GM06990 (cell line): ENCODE measurements at regions not wholly inside any gene's neighbourhood (a gene's known extent, or its start where the extent isn't known, plus 50 kb on each side); places are given as distances from the start of the nearest gene placed in this dataset.

ENCODE experiments used
- DNase-seq: peaks from one replicate; pipeline ENCODE4 v3.0.0-alpha.2; 2011; ENCODE audit not compliant: insufficient read length; ENCODE audit errors: extremely low read depth
- H3K27me3 ChIP-seq: replicated peaks from 2 replicates; pipeline ENCODE4 v1.6.0; 2011; ENCODE audit warnings: low read length; ENCODE audit not compliant: control insufficient read depth, insufficient read depth
- H3K36me3 ChIP-seq: 2 replicates; pipeline ENCODE4 v1.5.1; 2011; ENCODE audit warnings: low read length; ENCODE audit not compliant: control insufficient read depth, insufficient read depth
- H3K4me3 ChIP-seq: replicated peaks from 2 replicates; pipeline ENCODE4 v1.5.1; 2011; ENCODE audit warnings: low read depth, mild to moderate bottlenecking, control low read depth, low read length
- TF ChIP-seq, protein P1 (sequence below): IDR thresholded peaks from 2 replicates; pipeline ENCODE4 v1.5.1; 2011; ENCODE audit warnings: low read length, control low read depth, mild to moderate bottlenecking, inconsistent platforms; ENCODE audit not compliant: insufficient read depth, poor library complexity, severe bottlenecking

DNA sequence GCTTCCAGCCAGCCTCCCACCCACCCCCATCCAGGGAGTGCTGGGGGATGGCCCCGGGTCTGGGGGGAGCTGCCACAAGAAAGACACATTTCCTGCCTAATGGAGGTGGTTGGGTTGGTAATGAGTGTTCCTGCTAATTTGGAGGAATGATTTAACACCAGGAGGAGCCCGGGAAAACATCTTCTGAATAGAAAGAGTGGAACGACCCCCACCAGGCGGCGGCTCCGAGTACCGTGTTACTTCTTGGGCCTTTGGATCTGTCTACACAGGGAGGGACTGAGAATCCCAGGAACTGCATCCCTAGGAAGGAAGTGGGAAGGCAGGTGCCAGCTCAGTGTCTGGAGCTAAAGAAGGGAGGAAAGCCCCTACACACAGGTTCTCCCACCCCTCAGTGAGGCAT lies 64.6 kb downstream of the TSPAN17 start:
- no peak for DNase-seq
- Histone ChIP-seq H3K36me3 (no peaks in the 10 kb centered on the region), H3K27me3 (no peaks in the 10 kb centered on the region; the same call in none of the 2 replicates), H3K4me3 (no peak overlapping the region)
- TF ChIP-seq, protein P1, sequence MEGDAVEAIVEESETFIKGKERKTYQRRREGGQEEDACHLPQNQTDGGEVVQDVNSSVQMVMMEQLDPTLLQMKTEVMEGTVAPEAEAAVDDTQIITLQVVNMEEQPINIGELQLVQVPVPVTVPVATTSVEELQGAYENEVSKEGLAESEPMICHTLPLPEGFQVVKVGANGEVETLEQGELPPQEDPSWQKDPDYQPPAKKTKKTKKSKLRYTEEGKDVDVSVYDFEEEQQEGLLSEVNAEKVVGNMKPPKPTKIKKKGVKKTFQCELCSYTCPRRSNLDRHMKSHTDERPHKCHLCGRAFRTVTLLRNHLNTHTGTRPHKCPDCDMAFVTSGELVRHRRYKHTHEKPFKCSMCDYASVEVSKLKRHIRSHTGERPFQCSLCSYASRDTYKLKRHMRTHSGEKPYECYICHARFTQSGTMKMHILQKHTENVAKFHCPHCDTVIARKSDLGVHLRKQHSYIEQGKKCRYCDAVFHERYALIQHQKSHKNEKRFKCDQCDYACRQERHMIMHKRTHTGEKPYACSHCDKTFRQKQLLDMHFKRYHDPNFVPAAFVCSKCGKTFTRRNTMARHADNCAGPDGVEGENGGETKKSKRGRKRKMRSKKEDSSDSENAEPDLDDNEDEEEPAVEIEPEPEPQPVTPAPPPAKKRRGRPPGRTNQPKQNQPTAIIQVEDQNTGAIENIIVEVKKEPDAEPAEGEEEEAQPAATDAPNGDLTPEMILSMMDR: no peak

DNA sequence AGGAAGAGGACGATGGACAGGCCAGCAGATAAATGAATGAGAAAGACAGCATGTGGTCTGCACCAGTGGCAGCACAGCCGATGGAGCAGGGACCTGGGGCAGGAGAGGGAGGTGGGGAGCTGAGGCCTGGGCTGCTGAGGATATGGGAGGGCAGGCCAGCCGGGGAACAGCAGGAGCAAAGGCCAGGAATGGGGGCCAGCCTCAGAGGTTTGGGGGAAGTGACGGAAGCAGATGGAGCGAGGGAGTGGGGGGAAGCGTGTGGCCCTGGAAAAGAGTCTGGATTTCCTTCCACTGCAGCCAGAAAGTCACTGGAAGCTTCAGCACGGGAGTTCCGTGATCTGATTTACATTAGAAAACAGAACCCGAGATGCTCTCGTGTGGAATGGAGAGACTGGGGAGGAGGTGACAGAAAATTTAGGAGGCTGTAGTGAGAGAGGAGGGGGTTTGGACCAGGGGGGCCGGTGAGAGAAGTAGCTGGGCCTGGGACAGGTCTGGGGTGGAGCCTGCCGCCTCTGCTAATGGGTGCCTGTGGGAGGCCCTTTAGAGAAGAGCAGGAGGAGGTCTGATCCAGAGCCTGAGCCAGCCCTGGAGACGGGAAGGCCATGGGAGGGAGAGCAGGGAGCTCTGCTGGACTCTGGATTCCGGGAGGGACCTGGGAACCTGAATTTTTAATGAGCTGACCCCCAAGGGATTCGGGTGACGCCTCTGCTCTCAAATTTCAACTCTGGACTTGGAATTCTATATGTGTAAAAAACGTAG lies 65.4 kb downstream of the TSPAN17 start:
- no peak for DNase-seq
- H3K36me3 ChIP-seq: no peaks in the 10 kb centered on the region
- H3K27me3 ChIP-seq: no peaks in the 10 kb centered on the region; the same call in none of the 2 replicates
- TF ChIP-seq, protein P1: no peak
- no peak overlapping the region for H3K4me3 ChIP-seq

DNA sequence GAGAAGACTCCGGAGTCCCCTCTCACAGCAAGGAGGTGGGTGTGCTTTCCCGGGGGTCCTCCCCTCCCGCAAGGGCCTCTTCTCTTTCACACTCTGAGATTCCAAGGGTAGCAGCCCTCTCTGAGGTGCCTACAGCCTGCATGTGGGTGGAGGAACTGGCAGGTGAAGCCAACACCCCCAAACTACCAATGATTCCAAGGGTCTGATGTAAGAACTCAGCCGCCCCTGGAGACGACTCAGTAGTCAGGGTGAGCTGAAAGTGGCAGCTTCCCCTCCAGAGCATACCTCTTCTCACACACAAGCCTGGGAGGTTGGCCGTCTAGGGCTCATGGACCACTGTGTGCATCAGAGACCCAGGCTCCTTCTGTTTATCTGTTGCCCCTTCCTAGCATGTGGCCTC lies 66.1 kb downstream of the TSPAN17 start:
- no peaks in the 10 kb centered on the region; the same call in 1 of the 2 replicates for H3K27me3 ChIP-seq
- no peak for DNase-seq
- H3K36me3 ChIP-seq: no peaks in the 10 kb centered on the region
- H3K4me3 ChIP-seq: no peak overlapping the region
- TF ChIP-seq, protein P1: no peak

DNA sequence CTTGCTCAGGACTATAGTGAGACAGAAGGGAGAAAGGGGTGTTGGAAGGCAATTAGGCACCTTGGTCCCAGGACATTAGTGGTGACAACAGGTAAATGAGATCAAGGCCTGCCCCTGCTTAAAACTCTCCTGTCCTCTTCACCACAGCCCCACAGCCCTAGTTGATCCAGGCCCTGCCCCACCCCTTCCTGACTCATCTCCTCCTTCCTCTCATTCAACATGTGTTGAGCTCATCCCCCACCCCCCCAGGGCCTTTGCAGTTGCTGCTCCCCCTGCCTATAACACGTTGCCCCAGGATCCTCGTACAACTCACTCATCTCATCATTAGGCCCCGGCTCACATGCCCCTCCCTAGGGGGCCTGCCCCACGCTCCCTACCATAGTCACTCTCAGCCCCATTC lies 66.8 kb downstream of the TSPAN17 start:
- TF ChIP-seq, protein P1: no peak
- Histone ChIP-seq H3K36me3 (no peaks in the 10 kb centered on the region), H3K27me3 (no peaks in the 10 kb centered on the region; the same call in 1 of the 2 replicates), H3K4me3 (no peak overlapping the region)
- DNase-seq: no peak

DNA sequence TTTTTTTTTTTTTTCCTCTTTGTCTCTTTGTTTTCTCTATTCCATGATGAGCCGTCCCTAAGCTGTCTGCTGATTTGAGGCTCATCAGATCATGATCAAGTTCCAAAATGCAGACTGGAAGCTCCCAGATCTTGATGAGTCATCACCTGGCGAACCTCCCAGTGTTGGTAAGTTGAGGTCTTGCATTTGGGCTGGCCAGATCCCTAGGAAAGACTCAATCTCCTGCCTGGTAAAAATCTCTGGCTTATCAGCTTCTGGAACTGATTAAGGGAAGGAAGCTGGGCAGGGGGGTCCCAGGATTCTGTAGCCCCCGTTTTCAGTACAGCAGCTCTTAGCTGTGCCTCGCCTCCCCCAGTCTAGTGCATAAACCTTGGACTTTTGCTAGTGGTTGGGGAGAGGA lies 69.0 kb downstream of the TSPAN17 start:
- H3K4me3 ChIP-seq: no peak overlapping the region
- no peak for DNase-seq
- no peaks in the 10 kb centered on the region; the same call in 1 of the 2 replicates for H3K27me3 ChIP-seq
- no peaks in the 10 kb centered on the region for H3K36me3 ChIP-seq
- TF ChIP-seq, protein P1: no peak
